Left lung (tissue), 4 donors: ENCODE measurements at regions not wholly inside any gene's neighbourhood (a gene's known extent, or its start where the extent isn't known, plus 50 kb on each side); places are given as distances from the start of the nearest gene placed in this dataset.

Experiments used
- ATAC-seq: fragments of 200-7000 bp; cut with Tn5 transposase; one replicate; pipeline ENCODE4 v1.9.1; 2020; ENCODE audit warnings: moderate library complexity
- DNase-seq, 4 donors: peaks; one replicate each; pipeline ENCODE4 v3.0.0-alpha.2; 2013 to 2020
- H3K27ac ChIP-seq, 2 donors: fragments of 200-600 bp; sonication (generic) in 1 of 2; one replicate each; pipeline versions ENCODE4 v1.5.0 to v1.8.0; 2020 to 2021
- H3K27me3 ChIP-seq, 2 donors: fragments of 200-600 bp; sonication (generic) in 1 of 2; one replicate each; pipeline versions ENCODE4 v1.5.0 to v1.8.0; 2020 to 2021
- H3K36me3 ChIP-seq, 2 donors: fragments of 200-600 bp; sonication (generic) in 1 of 2; one replicate each; pipeline versions ENCODE4 v1.5.0 to v1.8.0; 2020 to 2021
- H3K4me1 ChIP-seq, 2 donors: fragments of 200-600 bp; one replicate each; pipeline ENCODE4 v1.8.0; 2021
- H3K4me3 ChIP-seq, 2 donors: fragments of 200-600 bp; sonication (generic) in 1 of 2; one replicate each; pipeline versions ENCODE4 v1.5.0 to v1.8.0; 2020 to 2021; ENCODE audit warnings: mild to moderate bottlenecking in 1 of 2
- H3K9me3 ChIP-seq, 2 donors: fragments of 200-600 bp; sonication (generic) in 1 of 2; one replicate each; pipeline versions ENCODE4 v1.5.0 to v1.8.0; 2020 to 2021
- intact Hi-C, 2 donors: fragments of 100-400 bp; cut with DNase I; formaldehyde crosslinking; loops; one replicate each; pipeline versions ENCODE4 v1.11.2 to v1.14.2; 2022
- TF ChIP-seq, protein P1 (sequence below), 2 donors: fragments of 200-600 bp; sonication (generic) in 1 of 2; IDR thresholded peaks; one replicate each; pipeline versions ENCODE4 v1.5.0 to v1.8.0; 2021; ENCODE audit warnings: antibody characterized with exemption in 2 of 2
- donor health status: DM: no; HTN: yes; CAD: no.
- donor health status: DM: no; HTN: no; CAD: no.

DNA sequence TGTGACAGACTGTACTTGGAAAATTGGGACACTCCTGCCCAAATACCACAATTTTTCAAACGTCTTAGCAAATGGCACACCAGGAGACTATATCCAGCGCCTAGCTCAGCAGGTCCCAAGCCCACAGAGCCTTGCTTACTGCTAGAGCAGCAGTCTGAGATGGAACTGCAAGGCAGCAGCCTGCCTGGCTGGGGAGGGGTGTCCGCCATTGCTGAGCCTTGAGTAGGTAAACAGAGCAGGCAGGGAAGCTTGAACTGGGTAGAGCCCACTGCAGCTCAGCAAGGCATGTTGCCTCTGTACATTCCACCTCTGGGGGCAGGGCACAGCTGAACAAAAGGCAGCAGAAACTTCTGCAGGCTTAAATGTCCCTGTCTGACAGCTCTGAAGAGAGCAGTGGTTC is 1003.3 kb upstream of the MAP3K7 start:
- intact Hi-C loops = no loop called here
- H3K36me3 ChIP-seq = no peaks in the 10 kb centered on the region
- no peak overlapping the region for H3K27ac ChIP-seq
- peak in 1 of 4 donors; percentile 37 for DNase-seq
- no peaks in the 10 kb centered on the region for H3K4me1 ChIP-seq
- peaks cover 0 to 5% of the 10 kb centered on the region in 2 donors for H3K9me3 ChIP-seq
- H3K4me3 ChIP-seq = no peak overlapping the region
- no peak for ATAC-seq
- TF ChIP-seq, protein P1, sequence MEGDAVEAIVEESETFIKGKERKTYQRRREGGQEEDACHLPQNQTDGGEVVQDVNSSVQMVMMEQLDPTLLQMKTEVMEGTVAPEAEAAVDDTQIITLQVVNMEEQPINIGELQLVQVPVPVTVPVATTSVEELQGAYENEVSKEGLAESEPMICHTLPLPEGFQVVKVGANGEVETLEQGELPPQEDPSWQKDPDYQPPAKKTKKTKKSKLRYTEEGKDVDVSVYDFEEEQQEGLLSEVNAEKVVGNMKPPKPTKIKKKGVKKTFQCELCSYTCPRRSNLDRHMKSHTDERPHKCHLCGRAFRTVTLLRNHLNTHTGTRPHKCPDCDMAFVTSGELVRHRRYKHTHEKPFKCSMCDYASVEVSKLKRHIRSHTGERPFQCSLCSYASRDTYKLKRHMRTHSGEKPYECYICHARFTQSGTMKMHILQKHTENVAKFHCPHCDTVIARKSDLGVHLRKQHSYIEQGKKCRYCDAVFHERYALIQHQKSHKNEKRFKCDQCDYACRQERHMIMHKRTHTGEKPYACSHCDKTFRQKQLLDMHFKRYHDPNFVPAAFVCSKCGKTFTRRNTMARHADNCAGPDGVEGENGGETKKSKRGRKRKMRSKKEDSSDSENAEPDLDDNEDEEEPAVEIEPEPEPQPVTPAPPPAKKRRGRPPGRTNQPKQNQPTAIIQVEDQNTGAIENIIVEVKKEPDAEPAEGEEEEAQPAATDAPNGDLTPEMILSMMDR (IDR thresholded peaks at IDR 0.05) = no peak
- H3K27me3 ChIP-seq = no peaks in the 10 kb centered on the region

DNA sequence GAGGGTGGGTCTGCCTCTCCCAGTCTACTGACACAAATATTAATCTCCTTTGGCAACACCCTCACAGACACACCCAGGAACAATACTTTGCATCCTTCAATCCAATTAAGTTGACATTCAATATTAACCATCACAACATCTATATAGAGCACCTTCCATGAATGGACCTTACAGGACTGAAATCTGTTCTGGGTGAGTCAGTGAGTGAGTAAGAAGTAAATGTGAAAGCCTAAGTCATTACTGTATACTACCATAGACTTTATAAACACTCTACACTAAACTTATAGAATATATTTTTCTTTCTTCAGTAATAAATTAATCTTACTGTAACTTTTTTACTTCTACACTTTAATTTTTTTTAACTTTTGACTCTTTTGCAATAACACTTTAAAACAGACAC is 993.8 kb upstream of the MAP3K7 start:
- DNase-seq (no peak), ATAC-seq (no peak)
- Histone ChIP-seq H3K36me3 (no peaks in the 10 kb centered on the region), H3K9me3 (no peaks in the 10 kb centered on the region), H3K27ac (no peak overlapping the region), H3K27me3 (no peaks in the 10 kb centered on the region), H3K4me1 (no peaks in the 10 kb centered on the region), H3K4me3 (no peak overlapping the region)
- intact Hi-C loops = no loop called here
- TF ChIP-seq, protein P1 (IDR thresholded peaks at IDR 0.05) = no peak

DNA sequence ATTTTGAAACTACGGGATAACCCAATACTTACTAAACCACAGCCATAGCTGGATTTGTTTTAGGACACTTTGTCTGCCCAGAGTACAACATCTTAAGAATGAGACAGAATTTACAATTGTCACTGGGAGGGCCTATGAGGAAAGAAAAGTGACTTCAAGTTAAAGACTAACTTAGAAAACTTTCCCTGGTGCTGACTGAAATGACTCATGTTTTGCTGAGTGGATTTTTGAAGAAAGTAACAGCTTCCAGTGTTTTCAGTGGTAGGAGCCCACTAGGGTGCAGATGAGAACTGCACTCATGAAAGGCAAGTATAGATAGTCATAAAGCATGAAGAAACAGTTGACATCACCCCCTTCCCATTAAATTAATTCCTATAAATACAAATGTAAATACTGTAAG is 988.2 kb upstream of the MAP3K7 start:
- TF ChIP-seq, protein P1 (IDR thresholded peaks at IDR 0.05) = no peak
- no peaks in the 10 kb centered on the region for H3K4me1 ChIP-seq
- ATAC-seq (no peak), DNase-seq (no peak)
- intact Hi-C loops = no loop called here
- H3K9me3 ChIP-seq = no peaks in the 10 kb centered on the region
- H3K36me3 ChIP-seq = no peaks in the 10 kb centered on the region
- no peaks in the 10 kb centered on the region for H3K27me3 ChIP-seq
- no peak overlapping the region for H3K27ac ChIP-seq
- H3K4me3 ChIP-seq = no peak overlapping the region

DNA sequence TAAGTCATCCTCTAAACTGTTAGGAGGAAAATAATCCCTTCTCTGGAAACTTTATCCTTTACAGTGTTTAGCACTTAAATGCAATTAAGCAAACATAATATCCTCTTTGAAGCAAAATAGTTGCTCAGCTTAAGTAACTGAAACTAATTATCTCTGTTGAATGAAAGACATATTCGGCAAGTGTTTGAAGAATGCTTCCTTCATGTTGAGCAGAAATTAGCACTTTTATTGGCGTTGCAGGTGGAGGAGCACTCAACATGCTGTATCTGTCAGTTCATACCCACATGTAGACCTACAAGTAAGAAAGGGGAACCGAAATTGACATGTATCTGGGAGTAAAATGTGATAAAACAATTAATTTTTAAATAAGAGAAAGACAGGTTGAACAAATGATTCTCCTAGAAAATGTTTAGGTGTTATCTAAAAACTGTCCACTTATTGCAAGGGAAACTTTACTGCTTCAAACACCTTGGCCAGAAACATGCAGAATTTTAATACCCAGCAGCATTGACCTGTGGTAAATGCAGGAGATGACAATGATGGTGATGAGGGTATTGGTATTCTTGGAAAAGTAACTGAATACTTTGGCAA is 987.0 kb upstream of the MAP3K7 start:
- intact Hi-C loops = no loop called here
- DNase-seq (no peak), ATAC-seq (no peak)
- Histone ChIP-seq H3K27me3 (no peaks in the 10 kb centered on the region), H3K4me3 (no peak overlapping the region), H3K36me3 (no peaks in the 10 kb centered on the region), H3K4me1 (no peaks in the 10 kb centered on the region), H3K9me3 (no peaks in the 10 kb centered on the region), H3K27ac (no peak overlapping the region)
- TF ChIP-seq, protein P1 (IDR thresholded peaks at IDR 0.05) = no peak

GRCh38 chr6:91572878-91573277 is 986.0 kb upstream of the MAP3K7 start:
- intact Hi-C loops = no loop called here
- ATAC-seq (no peak), DNase-seq (no peak)
- H3K27me3 ChIP-seq = no peaks in the 10 kb centered on the region
- TF ChIP-seq, protein P1 (IDR thresholded peaks at IDR 0.05) = no peak
- no peak overlapping the region for H3K4me3 ChIP-seq
- no peaks in the 10 kb centered on the region for H3K4me1 ChIP-seq
- H3K27ac ChIP-seq = no peak overlapping the region
- H3K9me3 ChIP-seq = no peaks in the 10 kb centered on the region
- H3K36me3 ChIP-seq = no peaks in the 10 kb centered on the region
